ENCODE measurements at regions not wholly inside any gene's neighbourhood (a gene's known extent, or its start where the extent isn't known, plus 50 kb on each side); places are given as distances from the start of the nearest gene placed in this dataset.

GRCh38 chr12:91441993-91442952 is 259.7 kb upstream of the DCN start:
- DNase-seq, result peak; percentile 65

GRCh38 chr12:91441246-91441645 is 258.6 kb upstream of the DCN start:
- DNase-seq, result no peak

- DNase-seq, result no peak
Observed at GRCh38 chr12:91434081-91434480, 251.5 kb upstream of the DCN start.

- DNase-seq, result no peak
Observed at GRCh38 chr12:91432755-91433154, 250.1 kb upstream of the DCN start.

GRCh38 chr12:91432089-91432488 is 249.5 kb upstream of the DCN start:
- no peak for DNase-seq

- no peak for DNase-seq
Observed at GRCh38 chr12:91424506-91424905, 241.9 kb upstream of the DCN start.

GRCh38 chr12:91423693-91424050 is 241.1 kb upstream of the DCN start:
- no peak for DNase-seq

GRCh38 chr12:91422811-91423692 is 240.4 kb upstream of the DCN start:
- no peak for DNase-seq

GRCh38 chr12:91422127-91422526 is 239.5 kb upstream of the DCN start:
- DNase-seq, result no peak

- no peak for DNase-seq
Observed at GRCh38 chr12:91419809-91420208, 237.2 kb upstream of the DCN start.

GRCh38 chr12:91418221-91419090 is 235.8 kb upstream of the DCN start:
- no peak for DNase-seq

- DNase-seq, result no peak
Observed at GRCh38 chr12:91417650-91418049, 235.0 kb upstream of the DCN start.

GRCh38 chr12:91414636-91415035 is 232.0 kb upstream of the DCN start:
- DNase-seq, result no peak

GRCh38 chr12:91413581-91414546 is 231.2 kb upstream of the DCN start:
- DNase-seq, result peak; percentile 67

GRCh38 chr12:91406920-91407341 is 224.3 kb upstream of the DCN start:
- no peak for DNase-seq

GRCh38 chr12:91404441-91404840 is 221.8 kb upstream of the DCN start:
- DNase-seq, result no peak

- no peak for DNase-seq
Observed at GRCh38 chr12:91401190-91401589, 218.6 kb upstream of the DCN start.

GRCh38 chr12:91400271-91400670 is 217.7 kb upstream of the DCN start:
- DNase-seq, result no peak

GRCh38 chr12:91397866-91398532 is 215.4 kb upstream of the DCN start:
- DNase-seq, result no peak

GRCh38 chr12:91396293-91396692 is 213.7 kb upstream of the DCN start:
- DNase-seq, result no peak
